Activated naive CD8-positive, alpha-beta T cell treated with anti-CD3 and anti-CD28 coated beads, Interleukin-2, amount 50 U/mL, for 24 hours (primary cell): ENCODE measurements at regions not wholly inside any gene's neighbourhood (a gene's known extent, or its start where the extent isn't known, plus 50 kb on each side); places are given as distances from the start of the nearest gene placed in this dataset.
"Not testable (repeated sequence)": the region's sequence is repeated elsewhere in the genome, so short reads cannot be mapped to it uniquely, and the experiment has no call there.

Experiments used
- ATAC-seq: fragments of 150-1000 bp; cut with Tn5 transposase; one replicate; pipeline ENCODE4 v1.10.0; 2021
- DNase-seq: peaks from one replicate; pipeline ENCODE4 v3.0.0; 2021
- H3K27ac Mint-ChIP-seq: one replicate; pipeline ENCODE4 v1.8.0; 2021; ENCODE audit warnings: mild to moderate bottlenecking, mixed read lengths
- H3K27me3 Mint-ChIP-seq: one replicate; pipeline ENCODE4 v1.8.0; 2021; ENCODE audit warnings: mixed read lengths
- H3K36me3 Mint-ChIP-seq: one replicate; pipeline ENCODE4 v1.8.0; 2021; ENCODE audit warnings: low read depth, mixed read lengths
- H3K4me1 Mint-ChIP-seq: one replicate; pipeline ENCODE4 v1.8.0; 2021; ENCODE audit warnings: mixed read lengths
- H3K4me3 Mint-ChIP-seq: one replicate; pipeline ENCODE4 v1.8.0; 2021; ENCODE audit warnings: mild to moderate bottlenecking, moderate library complexity, mixed read lengths
- H3K9me3 Mint-ChIP-seq: one replicate; pipeline ENCODE4 v1.8.0; 2021; ENCODE audit warnings: mixed read lengths

DNA sequence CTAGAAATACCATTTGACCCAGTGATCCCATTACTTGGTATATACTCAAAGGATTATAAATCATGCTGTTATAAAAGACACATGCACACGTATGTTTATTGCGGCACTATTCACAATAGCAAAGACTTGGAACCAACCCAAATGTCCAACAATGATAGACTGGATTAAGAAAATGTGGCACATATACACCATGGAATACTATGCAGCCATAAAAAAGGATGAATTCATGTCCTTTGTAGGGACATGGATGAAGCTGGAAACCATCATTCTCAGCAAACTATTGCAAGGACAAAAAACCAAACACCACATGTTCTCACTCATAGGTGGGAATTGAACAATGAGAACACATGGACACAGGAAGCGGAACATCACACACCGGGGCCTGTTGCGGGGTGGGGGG, 131.5 kb downstream of the ZFAND4 start:
- H3K36me3 Mint-ChIP-seq, H3K9me3 Mint-ChIP-seq, H3K4me1 Mint-ChIP-seq, DNase-seq, H3K27ac Mint-ChIP-seq, H3K27me3 Mint-ChIP-seq, H3K4me3 Mint-ChIP-seq, ATAC-seq: not testable (repeated sequence)

DNA sequence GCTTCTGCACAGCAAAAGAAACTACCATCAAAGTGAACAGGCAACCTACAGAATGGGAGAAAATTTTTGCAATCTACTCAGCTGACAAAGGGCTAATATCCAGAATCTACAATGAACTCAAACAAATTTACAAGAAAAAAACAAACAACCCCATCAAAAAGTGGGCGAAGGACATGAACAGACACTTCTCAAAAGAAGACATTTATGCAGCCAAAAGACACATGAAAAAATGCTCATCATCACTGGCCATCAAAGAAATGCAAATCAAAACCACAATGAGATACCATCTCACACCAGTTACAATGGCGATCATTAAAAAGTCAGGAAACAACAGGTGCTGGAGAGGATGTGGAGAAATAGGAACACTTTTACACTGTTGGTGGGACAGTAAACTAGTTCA, 132.0 kb downstream of the ZFAND4 start:
- H3K9me3 Mint-ChIP-seq, H3K4me3 Mint-ChIP-seq, H3K4me1 Mint-ChIP-seq, DNase-seq, H3K27me3 Mint-ChIP-seq, H3K27ac Mint-ChIP-seq, ATAC-seq, H3K36me3 Mint-ChIP-seq: not testable (repeated sequence)

DNA sequence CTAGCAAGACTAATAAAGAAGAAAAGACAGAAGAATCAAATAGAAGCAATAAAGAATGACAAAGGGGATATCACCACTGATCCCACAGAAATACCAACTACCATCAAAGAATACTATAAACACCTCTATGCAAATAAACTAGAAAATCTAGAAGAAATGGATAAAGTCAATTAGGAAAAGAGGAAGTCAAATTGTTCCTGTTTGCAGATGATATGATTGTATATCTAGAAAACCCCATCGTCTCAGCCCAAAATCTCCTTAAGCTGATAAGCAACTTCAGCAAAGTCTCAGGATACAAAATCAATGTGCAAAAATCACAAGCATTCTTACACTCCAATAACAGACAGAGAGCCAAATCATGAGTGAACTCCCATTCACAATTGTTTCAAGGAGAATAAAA, 133.0 kb downstream of the ZFAND4 start:
- not testable (repeated sequence) for H3K4me1 Mint-ChIP-seq

DNA sequence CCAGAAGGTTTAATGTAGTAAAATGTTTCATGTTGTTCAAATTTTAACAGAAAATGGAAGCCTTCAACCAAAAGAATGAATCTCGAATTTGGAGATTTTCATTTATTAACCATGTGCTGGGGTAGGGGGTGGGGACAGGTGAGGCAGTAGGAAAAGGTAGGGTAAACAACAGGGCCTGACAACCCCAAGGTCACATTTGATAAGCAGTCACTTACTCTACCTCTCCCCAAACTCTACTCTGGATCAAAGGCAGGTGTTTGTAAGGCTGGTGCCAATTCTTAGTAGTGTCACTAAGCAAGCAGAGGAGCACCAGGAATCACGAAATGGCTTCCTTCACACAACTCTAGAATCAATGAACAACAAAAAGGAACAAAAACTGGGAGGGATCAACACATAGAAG, 138.0 kb downstream of the ZFAND4 start:
- no peak for DNase-seq
- Mint-ChIP-seq H3K9me3 (no peaks in the 10 kb centered on the region), H3K4me3 (no peak overlapping the region), H3K4me1 (peaks cover 4% of the 10 kb centered on the region), H3K27me3 (no peaks in the 10 kb centered on the region), H3K27ac (no peak overlapping the region), H3K36me3 (peaks cover 10% of the 10 kb centered on the region)
- ATAC-seq, result no peak

More for the DNA sequence above, 133.0 kb downstream of the ZFAND4 start:
- not testable (repeated sequence) for ATAC-seq, H3K36me3 Mint-ChIP-seq, H3K27ac Mint-ChIP-seq, H3K27me3 Mint-ChIP-seq, H3K9me3 Mint-ChIP-seq, H3K4me3 Mint-ChIP-seq, DNase-seq

DNA sequence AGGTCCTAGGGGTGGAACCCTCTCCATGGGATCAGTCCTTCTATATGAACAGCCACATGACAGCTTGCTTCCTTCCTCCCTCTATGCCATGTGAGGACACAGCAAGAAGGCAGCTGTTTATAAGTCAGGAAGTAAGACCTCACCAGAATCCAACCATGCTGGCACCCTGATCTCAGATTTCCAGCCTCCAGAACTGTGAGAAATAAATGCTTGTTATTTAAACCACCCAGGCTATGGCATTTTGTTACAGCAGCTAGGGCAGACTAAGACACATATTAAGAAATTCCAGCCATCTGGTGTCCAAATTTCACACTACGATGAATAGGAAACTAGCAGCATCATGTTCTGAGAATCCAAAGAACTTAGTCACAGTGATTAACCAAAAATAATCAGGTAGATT, 140.1 kb downstream of the ZFAND4 start:
- DNase-seq (no peak), ATAC-seq (no peak)
- peaks cover 4% of the 10 kb centered on the region for H3K9me3 Mint-ChIP-seq
- H3K4me3 Mint-ChIP-seq, result no peak overlapping the region
- H3K27me3 Mint-ChIP-seq, result no peaks in the 10 kb centered on the region
- peaks cover 3% of the 10 kb centered on the region for H3K4me1 Mint-ChIP-seq
- no peak overlapping the region for H3K27ac Mint-ChIP-seq
- H3K36me3 Mint-ChIP-seq, result peaks cover 19% of the 10 kb centered on the region

DNA sequence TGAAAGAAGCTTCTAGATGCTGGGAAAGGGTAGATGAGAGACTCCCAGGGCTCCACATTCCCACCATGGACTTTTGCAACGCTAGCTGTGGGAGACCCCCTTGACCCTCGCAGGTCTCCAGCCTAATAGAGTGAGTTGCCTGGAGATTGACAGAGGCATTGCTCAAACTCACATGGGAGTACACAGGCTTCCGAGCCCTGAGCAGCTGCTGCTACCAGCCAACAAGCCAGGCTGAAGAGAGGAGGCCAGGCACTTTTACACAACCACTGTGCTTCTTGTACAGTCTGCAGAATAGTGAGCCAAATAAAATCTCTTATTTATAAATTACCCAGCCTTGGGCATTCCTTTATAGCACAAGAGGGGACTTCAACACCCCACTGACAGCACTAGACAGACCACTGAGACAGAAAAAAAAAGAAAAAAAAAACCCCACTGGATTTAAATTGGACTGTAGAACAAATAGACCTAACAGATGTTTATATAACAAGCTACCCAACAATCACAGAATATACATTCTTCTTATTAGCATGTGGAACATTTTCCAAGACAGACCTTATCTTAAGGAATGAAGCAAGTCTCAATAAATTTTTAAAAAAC, 146.2 kb downstream of the ZFAND4 start:
- peaks cover 16% of the 10 kb centered on the region for H3K36me3 Mint-ChIP-seq

DNA sequence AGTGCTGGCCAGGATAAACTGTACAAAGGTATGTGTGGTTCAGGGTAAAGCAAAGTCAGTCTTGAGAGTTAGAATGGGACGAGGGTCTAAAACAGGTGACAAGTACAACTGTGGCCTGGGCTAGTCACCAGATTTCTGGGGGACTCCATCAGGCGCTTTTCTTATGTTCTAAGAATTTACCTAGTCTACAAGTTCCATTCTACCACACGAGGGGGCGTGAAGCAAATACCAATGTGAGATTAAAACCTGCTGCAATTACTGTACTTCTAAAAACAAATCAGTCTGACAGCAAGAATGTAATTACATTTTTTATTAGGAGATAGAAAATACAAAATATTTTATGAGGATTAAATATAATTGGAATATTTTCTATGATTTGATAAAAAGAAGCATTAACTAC, 146.5 kb downstream of the ALOX5 start:
- Mint-ChIP-seq H3K36me3 (no peaks in the 10 kb centered on the region), H3K27me3 (no peaks in the 10 kb centered on the region), H3K4me3 (no peak overlapping the region), H3K9me3 (no peaks in the 10 kb centered on the region), H3K27ac (no peak overlapping the region), H3K4me1 (peaks cover 7% of the 10 kb centered on the region)
- DNase-seq, result no peak
- ATAC-seq, result no peak

More for the DNA sequence above, 146.2 kb downstream of the ZFAND4 start:
- Mint-ChIP-seq H3K27ac (no peak overlapping the region), H3K9me3 (peaks cover 4% of the 10 kb centered on the region), H3K4me3 (no peak overlapping the region), H3K27me3 (no peaks in the 10 kb centered on the region), H3K4me1 (peaks cover 6% of the 10 kb centered on the region)
- ATAC-seq (no peak), DNase-seq (no peak)

DNA sequence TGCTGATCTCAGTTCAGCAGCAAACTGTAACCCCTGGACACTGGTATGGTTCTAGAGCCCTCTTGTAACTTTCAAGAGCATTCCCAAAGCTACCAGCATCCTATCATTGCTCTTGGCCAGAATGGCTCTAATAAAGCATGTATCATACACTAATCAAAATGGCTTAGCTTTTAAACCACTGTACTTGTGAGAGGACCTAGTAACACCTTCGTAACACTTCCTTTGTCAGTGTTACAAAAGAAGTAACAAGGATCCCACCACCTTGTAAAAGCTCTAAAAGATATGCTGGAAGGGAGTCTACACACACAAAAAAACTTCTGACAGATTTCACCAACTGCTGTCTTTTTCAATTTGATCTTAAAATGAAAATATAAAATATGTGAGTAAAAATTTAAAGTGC, 144.7 kb downstream of the ALOX5 start:
- ATAC-seq, result no peak
- no peak for DNase-seq
- H3K27me3 Mint-ChIP-seq, result no peaks in the 10 kb centered on the region
- H3K27ac Mint-ChIP-seq, result no peak overlapping the region
- H3K9me3 Mint-ChIP-seq, result no peaks in the 10 kb centered on the region
- no peak overlapping the region for H3K4me3 Mint-ChIP-seq
- H3K4me1 Mint-ChIP-seq, result peaks cover 14% of the 10 kb centered on the region
- no peaks in the 10 kb centered on the region for H3K36me3 Mint-ChIP-seq

DNA sequence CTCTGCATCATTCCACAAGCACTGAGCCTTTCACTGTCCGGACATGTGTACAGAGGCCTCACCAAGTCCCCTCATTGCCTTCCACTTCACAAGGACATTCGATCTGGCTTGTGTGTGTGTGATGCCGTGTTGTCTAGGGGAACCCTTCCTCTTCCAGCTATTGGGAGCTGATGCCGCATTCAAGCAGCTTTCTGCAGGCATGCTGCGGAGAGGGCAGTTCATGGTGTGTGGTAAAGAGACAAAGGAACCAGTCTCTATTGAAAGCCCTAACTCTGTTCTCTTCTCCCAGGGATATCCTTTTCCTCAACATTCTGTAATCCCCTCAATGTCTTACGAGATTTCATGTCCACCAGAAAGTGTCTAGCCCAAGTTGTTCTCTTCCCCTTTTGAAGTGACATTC, 141.6 kb downstream of the ALOX5 start:
- Mint-ChIP-seq H3K4me3 (no peak overlapping the region), H3K9me3 (no peaks in the 10 kb centered on the region), H3K27ac (no peak overlapping the region)

DNA sequence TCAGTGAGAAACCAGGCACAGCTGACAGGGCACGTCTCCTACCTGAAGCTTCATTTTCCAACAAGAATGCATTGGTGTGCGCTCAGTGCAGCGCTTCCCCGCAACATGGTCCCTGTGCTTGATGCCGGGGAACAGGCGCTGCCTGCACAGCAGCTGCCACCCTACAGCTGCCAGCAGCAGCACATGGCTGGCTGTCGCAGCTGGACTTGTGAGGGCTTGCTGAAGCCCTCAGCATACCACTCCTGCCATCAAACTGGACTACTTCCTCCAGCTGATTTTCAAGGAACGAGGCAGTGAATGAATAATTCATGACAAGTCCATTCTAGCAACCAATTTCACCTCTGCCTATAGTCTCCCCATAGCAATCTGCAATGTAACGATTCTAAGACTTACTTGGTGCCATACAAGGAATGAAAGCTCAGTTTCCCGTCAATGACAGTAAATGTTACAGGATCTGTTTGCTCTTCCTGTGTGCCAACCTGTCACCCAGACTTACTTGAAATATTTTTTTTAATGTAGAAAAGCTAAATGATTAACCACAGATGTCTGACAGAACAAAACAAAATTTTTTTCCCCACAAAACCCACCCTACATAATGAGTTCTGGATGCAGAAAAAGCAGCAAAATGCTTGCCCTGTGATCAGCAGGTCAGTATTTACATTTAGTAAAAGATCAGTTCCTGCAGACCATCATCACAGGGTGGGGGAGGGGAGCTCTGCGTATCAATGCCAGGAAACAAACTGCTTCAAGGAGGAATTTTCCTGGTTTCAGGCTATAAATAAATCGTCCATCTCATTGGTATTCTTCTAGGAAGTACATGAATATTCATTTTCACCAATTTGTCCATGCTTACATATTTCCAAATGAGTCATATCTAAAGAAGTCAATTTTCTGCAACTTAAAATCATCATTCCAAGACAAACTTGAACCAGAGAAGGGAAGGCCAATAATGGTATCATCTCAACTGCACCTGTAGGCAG, 140.6 kb downstream of the ALOX5 start:
- H3K4me3 Mint-ChIP-seq, result no peak overlapping the region
- H3K27ac Mint-ChIP-seq, result no peak overlapping the region
- H3K4me1 Mint-ChIP-seq, result peaks cover 14% of the 10 kb centered on the region
- no peak for DNase-seq
- no peaks in the 10 kb centered on the region for H3K9me3 Mint-ChIP-seq
- no peak for ATAC-seq
- no peaks in the 10 kb centered on the region for H3K36me3 Mint-ChIP-seq
- no peaks in the 10 kb centered on the region for H3K27me3 Mint-ChIP-seq

More for the DNA sequence above, 141.6 kb downstream of the ALOX5 start:
- Mint-ChIP-seq H3K27me3 (no peaks in the 10 kb centered on the region), H3K4me1 (peaks cover 14% of the 10 kb centered on the region), H3K36me3 (no peaks in the 10 kb centered on the region)
- ATAC-seq (no peak), DNase-seq (no peak)

DNA sequence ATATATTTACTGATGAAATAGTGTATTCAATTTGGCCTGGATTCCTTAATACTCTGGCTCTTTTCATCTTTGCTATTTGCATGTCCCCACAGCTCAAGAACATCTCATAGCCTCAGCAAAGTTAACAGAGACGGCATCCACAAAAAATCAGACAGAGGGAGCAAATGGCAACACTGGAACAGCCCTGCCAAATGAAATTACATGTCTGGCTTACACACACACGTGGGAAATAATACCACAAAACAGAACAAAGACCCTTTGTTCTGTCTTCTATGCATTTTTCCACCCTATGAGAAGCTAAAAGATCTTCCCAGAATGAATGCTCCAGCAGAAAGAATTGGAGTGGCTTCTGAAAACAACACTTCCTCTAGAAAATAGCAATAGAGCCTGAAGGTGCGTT, 139.5 kb downstream of the ALOX5 start:
- H3K27me3 Mint-ChIP-seq, result no peaks in the 10 kb centered on the region
- ATAC-seq, result no peak
- DNase-seq, result no peak
- no peak overlapping the region for H3K4me3 Mint-ChIP-seq
- no peak overlapping the region for H3K27ac Mint-ChIP-seq
- peaks cover 16% of the 10 kb centered on the region for H3K4me1 Mint-ChIP-seq
- no peaks in the 10 kb centered on the region for H3K36me3 Mint-ChIP-seq
- H3K9me3 Mint-ChIP-seq, result no peaks in the 10 kb centered on the region

DNA sequence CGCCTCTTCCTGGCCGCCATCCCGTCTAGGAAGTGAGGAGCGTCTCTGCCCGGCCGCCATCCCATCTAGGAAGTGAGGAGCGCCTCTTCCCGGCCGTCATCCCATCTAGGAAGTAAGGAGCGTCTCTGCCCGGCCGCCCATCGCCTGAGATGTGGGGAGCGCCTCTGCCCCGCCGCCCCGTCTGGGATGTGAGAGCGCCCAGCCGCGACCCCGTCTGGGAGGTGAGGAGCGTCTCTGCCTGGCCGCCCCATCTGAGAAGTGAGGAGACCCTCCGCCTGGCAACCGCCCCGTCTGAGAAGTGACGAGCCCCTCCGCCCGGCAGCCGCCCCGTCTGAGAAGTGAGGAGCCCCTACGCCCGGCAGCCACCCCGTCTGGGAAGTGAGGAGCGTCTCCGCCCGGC, 137.9 kb downstream of the ALOX5 start:
- not testable (repeated sequence) for DNase-seq, H3K27me3 Mint-ChIP-seq, ATAC-seq, H3K4me3 Mint-ChIP-seq, H3K36me3 Mint-ChIP-seq, H3K27ac Mint-ChIP-seq, H3K9me3 Mint-ChIP-seq
- H3K4me1 Mint-ChIP-seq, result peaks cover 16% of the 10 kb centered on the region

DNA sequence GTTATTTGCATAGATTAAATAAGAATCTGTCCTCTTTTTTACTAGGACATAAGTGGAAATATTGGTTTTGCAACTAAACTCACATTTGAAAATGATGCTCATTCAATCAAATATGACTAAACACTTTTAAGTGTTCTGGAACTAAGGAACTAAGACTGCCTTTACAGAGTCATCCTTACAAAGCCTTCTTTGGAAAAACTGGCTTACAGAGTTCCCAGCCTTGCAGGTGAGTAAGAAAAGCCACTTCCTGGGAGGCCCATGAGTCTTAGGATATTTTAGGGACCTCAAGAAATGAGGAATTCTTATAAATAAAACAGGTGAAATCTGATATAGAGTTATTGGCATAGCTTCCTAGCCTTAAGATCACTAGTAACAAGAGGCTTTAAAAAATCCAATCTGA, 135.5 kb downstream of the ALOX5 start:
- DNase-seq (no peak), ATAC-seq (no peak)
- H3K9me3 Mint-ChIP-seq, result no peaks in the 10 kb centered on the region
- H3K27me3 Mint-ChIP-seq, result no peaks in the 10 kb centered on the region
- no peak overlapping the region for H3K27ac Mint-ChIP-seq
- H3K4me1 Mint-ChIP-seq, result peaks cover 2% of the 10 kb centered on the region
- H3K4me3 Mint-ChIP-seq, result no peak overlapping the region
- no peaks in the 10 kb centered on the region for H3K36me3 Mint-ChIP-seq

DNA sequence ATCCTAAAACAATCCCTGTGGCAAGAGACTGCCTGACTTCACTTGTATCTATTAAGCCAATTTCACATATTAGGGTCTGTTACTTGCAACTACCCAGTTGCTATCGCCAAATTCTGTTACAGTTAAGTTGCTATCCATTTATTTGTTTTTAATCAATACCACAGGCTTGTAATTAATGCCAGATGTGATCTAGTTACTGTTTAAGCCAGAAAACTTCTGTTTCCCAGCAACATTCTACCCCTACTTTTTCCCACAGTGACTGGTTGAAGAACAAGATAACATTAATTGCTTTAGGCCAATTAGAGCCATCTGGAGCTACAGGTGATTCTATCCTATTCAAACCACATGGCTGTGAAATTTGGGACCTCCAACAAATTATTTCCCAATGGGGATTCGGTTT, 131.3 kb downstream of the ALOX5 start:
- no peak overlapping the region for H3K4me3 Mint-ChIP-seq
- H3K9me3 Mint-ChIP-seq, result no peaks in the 10 kb centered on the region
- no peak for DNase-seq
- no peaks in the 10 kb centered on the region for H3K36me3 Mint-ChIP-seq
- ATAC-seq, result no peak
- H3K27me3 Mint-ChIP-seq, result no peaks in the 10 kb centered on the region
- no peak overlapping the region for H3K27ac Mint-ChIP-seq
- H3K4me1 Mint-ChIP-seq, result peaks cover 6% of the 10 kb centered on the region

DNA sequence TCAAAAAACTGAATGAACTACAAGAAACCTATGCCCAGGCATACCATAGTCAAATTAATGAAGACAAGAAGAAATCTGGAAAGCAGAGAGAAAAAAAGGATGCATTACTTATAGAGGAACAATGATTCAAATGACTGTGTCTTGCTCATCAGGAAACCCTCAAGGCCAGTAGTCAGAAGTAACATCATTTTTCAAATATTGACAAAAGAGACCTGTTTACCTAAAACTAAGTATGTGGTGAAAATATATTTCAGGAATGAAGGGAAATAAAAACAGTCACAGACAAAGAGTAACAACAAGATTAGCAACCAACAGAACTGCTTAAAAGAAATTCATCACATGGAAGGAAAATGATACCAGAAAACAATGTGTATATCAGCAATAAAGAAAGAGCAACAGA, 128.4 kb downstream of the ALOX5 start:
- no peak overlapping the region for H3K27ac Mint-ChIP-seq
- ATAC-seq, result no peak
- H3K4me3 Mint-ChIP-seq, result no peak overlapping the region
- peaks cover 1% of the 10 kb centered on the region for H3K9me3 Mint-ChIP-seq
- H3K27me3 Mint-ChIP-seq, result no peaks in the 10 kb centered on the region
- no peak for DNase-seq
- peaks cover 9% of the 10 kb centered on the region for H3K4me1 Mint-ChIP-seq
- peaks cover 1% of the 10 kb centered on the region for H3K36me3 Mint-ChIP-seq
